ENCODE measurements at regions not wholly inside any gene's neighbourhood (a gene's known extent, or its start where the extent isn't known, plus 50 kb on each side); places are given as distances from the start of the nearest gene placed in this dataset.

- DNase-seq, result no peak
Observed at GRCh38 chr9:88326936-88327335, 61.3 kb upstream of the SPIN1 start.

GRCh38 chr9:88326015-88326414, 62.2 kb upstream of the SPIN1 start:
- no peak for DNase-seq

- DNase-seq, result peak in 1 of 2 donors; percentile 31
Observed at GRCh38 chr9:88322906-88323566, 65.2 kb upstream of the SPIN1 start.

- no peak for DNase-seq
Observed at GRCh38 chr9:88321764-88322163, 66.5 kb upstream of the SPIN1 start.

- DNase-seq, result no peak
Observed at GRCh38 chr9:88320748-88321415, 67.4 kb upstream of the SPIN1 start.

GRCh38 chr9:88319936-88320747, 68.1 kb upstream of the SPIN1 start:
- no peak for DNase-seq

GRCh38 chr9:88313364-88314220, 74.7 kb upstream of the SPIN1 start:
- DNase-seq, result peak in 1 of 2 donors; percentile 44

- DNase-seq, result no peak
Observed at GRCh38 chr9:88312517-88313103, 75.6 kb upstream of the SPIN1 start.

GRCh38 chr9:88312045-88312444, 76.2 kb upstream of the SPIN1 start:
- DNase-seq, result no peak

- no peak for DNase-seq
Observed at GRCh38 chr9:88310310-88310980, 77.8 kb upstream of the SPIN1 start.

GRCh38 chr9:88308831-88309560, 79.2 kb upstream of the SPIN1 start:
- DNase-seq, result no peak

GRCh38 chr9:88307136-88307535, 81.1 kb upstream of the SPIN1 start:
- no peak for DNase-seq

GRCh38 chr9:88303721-88304451, 84.4 kb upstream of the SPIN1 start:
- peak; percentile 23 to 36 for DNase-seq

GRCh38 chr9:88302579-88303324, 85.5 kb upstream of the SPIN1 start:
- no peak for DNase-seq

- no peak for DNase-seq
Observed at GRCh38 chr9:88300556-88300955, 87.7 kb upstream of the SPIN1 start.

GRCh38 chr9:88291856-88292255, 96.4 kb upstream of the SPIN1 start:
- DNase-seq, result no peak

GRCh38 chr9:88291056-88291455, 97.2 kb upstream of the SPIN1 start:
- no peak for DNase-seq

- DNase-seq, result no peak
Observed at GRCh38 chr9:88289532-88289931, 98.7 kb upstream of the SPIN1 start.

GRCh38 chr9:88287972-88288371, 100.3 kb upstream of the SPIN1 start:
- DNase-seq, result no peak
